ENCODE measurements at regions not wholly inside any gene's neighbourhood (a gene's known extent, or its start where the extent isn't known, plus 50 kb on each side); places are given as distances from the start of the nearest gene placed in this dataset.
"Not testable (repeated sequence)": the region's sequence is repeated elsewhere in the genome, so short reads cannot be mapped to it uniquely, and the experiment has no call there.

DNA sequence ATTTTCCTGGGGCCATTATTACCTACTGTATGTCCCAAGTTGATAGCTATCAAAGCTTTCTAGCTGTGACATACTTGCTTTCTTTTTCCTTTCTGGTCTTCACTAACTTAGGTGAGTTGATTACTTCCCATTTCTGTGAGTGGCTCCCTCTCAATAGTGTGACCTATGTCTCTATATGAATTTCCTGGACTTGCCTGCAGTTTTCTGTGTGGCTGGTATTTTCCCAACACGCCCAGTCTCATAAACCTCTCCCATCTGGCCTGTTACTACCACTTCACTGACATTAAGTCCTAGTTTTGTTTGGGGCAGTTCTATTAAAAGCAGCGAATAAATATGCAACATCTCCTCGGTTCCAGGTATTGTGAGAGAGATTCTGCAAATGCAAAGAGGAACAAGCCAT is 671.2 kb downstream of the SI start:
- no peak for TF ChIP-seq CTCF (IDR thresholded peaks at IDR 0.05; ENCODE audit: control extremely low read depth, extremely low read depth)
- H3K4me3 ChIP-seq: no peak overlapping the region
- H3K4me1 ChIP-seq (ENCODE audit: control insufficient read depth in 5 of 5, insufficient read depth in 5 of 5, low read length in 5 of 5): no peaks in the 10 kb centered on the region
- H3K27me3 ChIP-seq (ENCODE audit: control insufficient read depth in 3 of 3, insufficient read depth in 3 of 3, low read length in 2 of 3): no peaks in the 10 kb centered on the region
- H3K9me3 ChIP-seq (ENCODE audit: control insufficient read depth in 4 of 4, insufficient read depth in 3 of 4, low read length in 3 of 4): no peaks in the 10 kb centered on the region
- H3K36me3 ChIP-seq (ENCODE audit: control insufficient read depth in 4 of 4, insufficient read depth in 4 of 4, low read length in 4 of 4): no peaks in the 10 kb centered on the region
- no peak overlapping the region for H3K27ac ChIP-seq (ENCODE audit: low read depth in 1 of 2, low read length in 1 of 2)
- ATAC-seq (ENCODE audit: insufficient read depth, low FRiP score) (no peak), DNase-seq (no peak)
- no peak overlapping the region for H3K9ac ChIP-seq (ENCODE audit: insufficient read depth in 1 of 2, low read length in 2 of 2)
- 66 to 67% methylated on average over 3 of the region's 3 CpGs for WGBS, 2 donors

- 67 to 72% methylated on average over 3 of the region's 3 CpGs for WGBS, 2 donors
- no peak overlapping the region for H3K27ac ChIP-seq (ENCODE audit: low read depth in 1 of 2, low read length in 1 of 2)
- H3K36me3 ChIP-seq (ENCODE audit: control insufficient read depth in 4 of 4, insufficient read depth in 4 of 4, low read length in 4 of 4): no peaks in the 10 kb centered on the region
- TF ChIP-seq CTCF (IDR thresholded peaks at IDR 0.05; ENCODE audit: control extremely low read depth, extremely low read depth): no peak
- H3K27me3 ChIP-seq (ENCODE audit: control insufficient read depth in 3 of 3, insufficient read depth in 3 of 3, low read length in 2 of 3): no peaks in the 10 kb centered on the region
- H3K4me3 ChIP-seq: no peak overlapping the region
- peaks cover 0 to 2% (median 0%) of the 10 kb centered on the region in 4 donors for H3K9me3 ChIP-seq (ENCODE audit: control insufficient read depth in 4 of 4, insufficient read depth in 3 of 4, low read length in 3 of 4)
- H3K4me1 ChIP-seq (ENCODE audit: control insufficient read depth in 5 of 5, insufficient read depth in 5 of 5, low read length in 5 of 5): no peaks in the 10 kb centered on the region
- DNase-seq (no peak), ATAC-seq (ENCODE audit: insufficient read depth, low FRiP score) (no peak)
- H3K9ac ChIP-seq (ENCODE audit: insufficient read depth in 1 of 2, low read length in 2 of 2): no peak overlapping the region
These were observed 672.0 kb downstream of the SI start for GRCh38 chr3:164406281-164406680.

DNA sequence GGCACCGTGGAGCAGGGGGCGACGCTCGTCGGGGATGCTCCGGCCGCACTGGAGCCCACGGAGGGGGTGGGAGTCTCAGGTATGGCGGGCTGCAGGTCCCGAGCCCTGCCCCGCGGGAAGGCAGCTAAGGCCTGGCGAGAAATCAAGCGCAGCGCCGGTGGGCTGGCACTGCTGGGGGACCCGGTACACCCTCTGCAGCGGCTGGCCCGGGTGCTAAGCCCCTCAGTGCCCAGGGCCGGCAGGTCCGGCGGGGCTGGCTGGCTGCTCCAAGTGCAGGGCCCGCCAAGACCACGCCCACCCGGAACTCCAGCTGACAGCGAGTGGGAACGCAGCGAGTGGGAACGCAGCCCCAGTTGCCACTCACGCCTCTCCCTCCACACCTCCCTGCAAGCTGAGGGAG is 676.4 kb downstream of the SI start:
- Histone ChIP-seq H3K4me1 (ENCODE audit: control insufficient read depth in 5 of 5, insufficient read depth in 5 of 5, low read length in 5 of 5) (no peaks in the 10 kb centered on the region), H3K27me3 (ENCODE audit: control insufficient read depth in 3 of 3, insufficient read depth in 3 of 3, low read length in 2 of 3) (no peaks in the 10 kb centered on the region), H3K9me3 (ENCODE audit: control insufficient read depth in 4 of 4, insufficient read depth in 3 of 4, low read length in 3 of 4) (peaks cover 0 to 2% (median 0%) of the 10 kb centered on the region in 4 donors), H3K4me3 (no peak overlapping the region), H3K36me3 (ENCODE audit: control insufficient read depth in 4 of 4, insufficient read depth in 4 of 4, low read length in 4 of 4) (no peaks in the 10 kb centered on the region), H3K9ac (ENCODE audit: insufficient read depth in 1 of 2, low read length in 2 of 2) (no peak overlapping the region), H3K27ac (ENCODE audit: low read depth in 1 of 2, low read length in 1 of 2) (no peak overlapping the region)
- no peak for DNase-seq
- no peak for TF ChIP-seq CTCF (IDR thresholded peaks at IDR 0.05; ENCODE audit: control extremely low read depth, extremely low read depth)
- no peak for ATAC-seq (ENCODE audit: insufficient read depth, low FRiP score)
- 90 to 93% methylated on average over 30 of the region's 30 CpGs for WGBS, 2 donors

DNA sequence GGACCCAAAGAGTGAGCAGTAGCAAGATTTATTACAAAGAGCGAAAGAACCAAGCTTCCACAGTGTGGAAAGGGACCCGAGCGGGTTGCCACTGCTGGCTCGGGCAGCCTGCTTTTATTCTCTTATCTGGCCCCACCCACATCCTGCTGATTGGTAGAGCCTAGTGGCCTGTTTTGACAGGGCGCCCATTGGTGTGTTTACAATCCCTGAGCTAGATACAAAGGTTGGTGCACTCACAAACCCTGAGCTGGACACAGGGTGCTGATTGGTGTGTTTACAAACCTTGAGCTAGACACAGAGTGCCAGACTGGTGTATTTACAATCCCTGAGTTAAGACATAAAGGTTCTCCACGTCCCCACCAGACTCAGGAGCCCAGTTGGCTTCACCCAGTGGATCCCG is 676.9 kb downstream of the SI start:
- not testable (repeated sequence) for H3K27me3 ChIP-seq (ENCODE audit: control insufficient read depth in 3 of 3, insufficient read depth in 3 of 3, low read length in 2 of 3); H3K27ac ChIP-seq (ENCODE audit: low read depth in 1 of 2, low read length in 1 of 2); H3K36me3 ChIP-seq (ENCODE audit: control insufficient read depth in 4 of 4, insufficient read depth in 4 of 4, low read length in 4 of 4); H3K9ac ChIP-seq (ENCODE audit: insufficient read depth in 1 of 2, low read length in 2 of 2); DNase-seq; H3K4me1 ChIP-seq (ENCODE audit: control insufficient read depth in 5 of 5, insufficient read depth in 5 of 5, low read length in 5 of 5); ATAC-seq (ENCODE audit: insufficient read depth, low FRiP score); H3K4me3 ChIP-seq; H3K9me3 ChIP-seq (ENCODE audit: control insufficient read depth in 4 of 4, insufficient read depth in 3 of 4, low read length in 3 of 4)
- WGBS, 2 donors: 82 to 84% methylated on average over 7 of the region's 7 CpGs

Data from lung (tissue), 11 donors.